ENCODE measurements at regions not wholly inside any gene's neighbourhood (a gene's known extent, or its start where the extent isn't known, plus 50 kb on each side); places are given as distances from the start of the nearest gene placed in this dataset.
"Not testable (repeated sequence)": the region's sequence is repeated elsewhere in the genome, so short reads cannot be mapped to it uniquely, and the experiment has no call there.

DNA sequence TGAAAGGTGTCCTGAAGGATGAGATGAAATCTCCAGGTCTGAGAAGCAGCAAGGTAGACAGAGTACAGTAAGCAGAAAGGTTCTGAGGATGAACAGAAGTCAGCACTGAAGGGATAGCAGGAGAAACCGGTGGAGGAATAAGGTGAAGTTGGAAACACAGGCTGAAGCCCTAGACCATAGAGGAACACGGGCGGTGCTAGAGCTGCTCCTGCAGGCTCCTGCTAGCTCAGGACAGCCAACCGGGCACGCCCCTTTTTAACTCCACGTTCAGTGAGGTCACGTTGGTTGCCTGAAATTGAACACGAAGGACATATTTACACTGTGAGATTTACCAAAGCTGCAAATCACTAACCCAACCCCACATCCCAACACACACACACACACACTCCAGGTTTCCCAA lies 1886.4 kb upstream of the AGA start:
- WGBS, 2 donors: 76 to 82% methylated on average over 8 of the region's 8 CpGs

DNA sequence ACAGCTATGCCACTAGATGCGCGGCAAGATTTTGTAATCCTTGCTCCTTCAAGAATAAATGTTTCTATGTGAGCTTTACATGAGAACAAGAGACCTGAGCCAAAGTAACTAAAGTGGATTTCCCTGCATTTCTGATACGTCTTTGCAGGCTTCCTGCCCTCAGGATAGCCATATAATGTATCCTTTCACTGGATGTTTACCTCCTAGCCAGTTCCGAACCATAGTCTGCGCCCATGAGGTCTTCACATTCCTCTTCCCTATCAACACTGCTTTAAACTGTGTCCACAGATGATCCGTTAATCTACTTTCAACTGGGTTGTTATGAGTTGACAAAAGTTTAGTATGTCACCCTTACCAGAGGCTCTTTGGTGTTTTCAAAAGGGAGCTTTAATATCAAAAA lies 1889.1 kb upstream of the AGA start:
- no peak overlapping the region for H3K4me3 ChIP-seq (ENCODE audit: low read depth, poor library complexity, severe bottlenecking)
- 70 to 75% methylated on average over 6 of the region's 6 CpGs for WGBS, 2 donors
- no peak for TF ChIP-seq POLR2A (IDR thresholded peaks at IDR 0.05)
- TF ChIP-seq, protein P1, sequence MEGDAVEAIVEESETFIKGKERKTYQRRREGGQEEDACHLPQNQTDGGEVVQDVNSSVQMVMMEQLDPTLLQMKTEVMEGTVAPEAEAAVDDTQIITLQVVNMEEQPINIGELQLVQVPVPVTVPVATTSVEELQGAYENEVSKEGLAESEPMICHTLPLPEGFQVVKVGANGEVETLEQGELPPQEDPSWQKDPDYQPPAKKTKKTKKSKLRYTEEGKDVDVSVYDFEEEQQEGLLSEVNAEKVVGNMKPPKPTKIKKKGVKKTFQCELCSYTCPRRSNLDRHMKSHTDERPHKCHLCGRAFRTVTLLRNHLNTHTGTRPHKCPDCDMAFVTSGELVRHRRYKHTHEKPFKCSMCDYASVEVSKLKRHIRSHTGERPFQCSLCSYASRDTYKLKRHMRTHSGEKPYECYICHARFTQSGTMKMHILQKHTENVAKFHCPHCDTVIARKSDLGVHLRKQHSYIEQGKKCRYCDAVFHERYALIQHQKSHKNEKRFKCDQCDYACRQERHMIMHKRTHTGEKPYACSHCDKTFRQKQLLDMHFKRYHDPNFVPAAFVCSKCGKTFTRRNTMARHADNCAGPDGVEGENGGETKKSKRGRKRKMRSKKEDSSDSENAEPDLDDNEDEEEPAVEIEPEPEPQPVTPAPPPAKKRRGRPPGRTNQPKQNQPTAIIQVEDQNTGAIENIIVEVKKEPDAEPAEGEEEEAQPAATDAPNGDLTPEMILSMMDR (IDR thresholded peaks at IDR 0.05): no peak
- intact Hi-C loops (cut with DNase I; ENCODE audit: low total_unique reads): no loop called here
- DNase-seq (ENCODE audit: low spot score in 2 of 2): no peak

More for the DNA sequence above, 1886.4 kb upstream of the AGA start:
- no peak overlapping the region for H3K4me3 ChIP-seq (ENCODE audit: low read depth, poor library complexity, severe bottlenecking)
- intact Hi-C loops (cut with DNase I; ENCODE audit: low total_unique reads): no loop called here
- DNase-seq (ENCODE audit: low spot score in 2 of 2): no peak
- TF ChIP-seq POLR2A (IDR thresholded peaks at IDR 0.05): no peak
- TF ChIP-seq, protein P1 (IDR thresholded peaks at IDR 0.05): no peak

DNA sequence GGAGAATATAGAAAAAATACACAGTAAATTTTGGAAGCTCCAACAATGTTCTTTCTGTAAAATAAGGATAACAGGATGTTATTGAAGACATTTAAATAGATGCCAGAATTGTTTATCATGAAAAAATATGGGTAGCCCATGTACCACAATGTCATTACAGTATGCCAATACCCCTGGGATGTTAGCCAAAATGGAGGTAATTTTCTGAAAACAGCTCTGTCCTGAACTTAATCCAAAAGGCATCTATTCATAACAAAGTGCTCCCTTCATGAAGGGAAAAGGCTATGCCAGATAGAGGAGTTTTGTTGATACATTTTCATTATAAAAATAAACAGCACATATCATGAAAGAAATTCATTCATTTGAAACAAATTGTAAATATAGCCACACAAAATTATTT lies 1902.6 kb upstream of the AGA start:
- no peak overlapping the region for H3K4me3 ChIP-seq (ENCODE audit: low read depth, poor library complexity, severe bottlenecking)
- no peak for DNase-seq (ENCODE audit: low spot score in 2 of 2)
- intact Hi-C loops (cut with DNase I; ENCODE audit: low total_unique reads): no loop called here
- TF ChIP-seq POLR2A (IDR thresholded peaks at IDR 0.05): no peak
- TF ChIP-seq, protein P1 (IDR thresholded peaks at IDR 0.05): no peak

DNA sequence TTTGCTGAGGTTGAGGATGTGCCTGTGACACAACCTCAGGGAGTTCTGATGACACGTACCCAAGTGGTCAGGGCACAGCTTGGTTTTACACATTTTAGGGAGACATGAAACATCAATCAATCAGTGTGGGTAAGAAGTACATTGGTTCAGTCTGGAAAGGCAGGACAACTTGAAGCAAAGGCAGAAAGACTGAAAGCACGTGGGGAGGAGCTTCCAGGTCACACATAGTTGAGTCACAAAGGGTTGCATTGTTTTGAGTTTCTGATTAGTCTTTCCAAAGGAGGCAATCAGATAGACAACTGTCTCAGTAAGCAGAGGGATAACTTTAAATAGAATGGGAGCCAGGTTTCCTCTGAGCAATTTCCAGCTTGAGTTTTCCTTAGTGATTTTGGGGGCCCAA lies 1910.0 kb upstream of the AGA start:
- no peak for DNase-seq (ENCODE audit: low spot score in 2 of 2)
- TF ChIP-seq POLR2A (IDR thresholded peaks at IDR 0.05): no peak
- TF ChIP-seq, protein P1 (IDR thresholded peaks at IDR 0.05): no peak
- intact Hi-C loops (cut with DNase I; ENCODE audit: low total_unique reads): no loop called here
- 66 to 68% methylated on average over 2 of the region's 2 CpGs for WGBS, 2 donors
- no peak overlapping the region for H3K4me3 ChIP-seq (ENCODE audit: low read depth, poor library complexity, severe bottlenecking)

DNA sequence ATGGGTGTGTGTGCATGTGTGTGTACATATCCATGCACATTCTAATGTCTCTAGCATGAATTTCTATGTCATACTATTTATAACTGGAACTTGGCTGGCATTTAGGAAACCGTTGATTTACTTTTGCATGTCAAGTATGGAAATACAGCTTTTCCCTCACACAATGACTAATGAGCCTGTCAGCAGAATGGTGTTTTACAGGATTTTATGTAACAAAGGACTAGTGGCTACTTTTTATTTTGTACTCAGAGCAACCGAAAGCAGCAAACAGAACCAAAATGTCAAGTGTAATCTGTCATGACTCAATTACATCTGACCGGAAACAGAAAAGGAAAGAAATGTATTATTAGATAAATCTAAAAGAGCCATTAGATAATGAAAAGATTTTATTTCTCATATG lies 1911.5 kb upstream of the AGA start:
- no peak for DNase-seq (ENCODE audit: low spot score in 2 of 2)
- intact Hi-C loops (cut with DNase I; ENCODE audit: low total_unique reads): no loop called here
- 30 to 52% methylated on average over 3 of the region's 3 CpGs for WGBS, 2 donors
- TF ChIP-seq POLR2A (IDR thresholded peaks at IDR 0.05): no peak
- TF ChIP-seq, protein P1 (IDR thresholded peaks at IDR 0.05): no peak
- no peak overlapping the region for H3K4me3 ChIP-seq (ENCODE audit: low read depth, poor library complexity, severe bottlenecking)

DNA sequence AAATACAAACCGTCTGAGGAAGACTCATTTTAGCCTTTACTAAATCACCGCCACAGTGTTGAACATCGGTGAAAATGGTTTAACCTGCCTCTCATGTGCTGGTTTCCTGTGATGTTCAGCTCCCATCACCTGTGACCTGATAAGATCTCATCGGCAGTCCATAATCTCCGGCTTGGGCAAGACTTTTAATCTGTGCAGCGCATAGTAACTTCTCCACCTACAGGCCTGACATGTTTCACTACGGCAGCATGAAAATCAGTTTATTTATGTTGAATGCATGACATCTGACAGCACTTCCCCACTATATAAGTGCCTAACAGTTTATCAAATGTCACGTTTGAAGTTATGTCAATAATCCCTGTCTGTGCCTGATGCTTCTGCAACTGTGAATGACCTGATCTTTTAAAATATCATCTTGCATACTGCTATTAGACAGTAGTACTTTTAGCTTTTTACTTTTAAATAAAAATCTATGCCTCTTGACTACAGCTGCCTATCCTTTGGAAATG lies 1919.8 kb upstream of the AGA start:
- no peak for DNase-seq (ENCODE audit: low spot score in 2 of 2)
- no peak for TF ChIP-seq POLR2A (IDR thresholded peaks at IDR 0.05)
- TF ChIP-seq, protein P1 (IDR thresholded peaks at IDR 0.05): no peak
- 56 to 70% methylated on average over 8 of the region's 8 CpGs for whole genome bisulfite sequencing, 2 donors
- intact Hi-C loops (cut with DNase I; ENCODE audit: low total_unique reads): no loop called here
- H3K4me3 ChIP-seq (ENCODE audit: low read depth, poor library complexity, severe bottlenecking): no peak overlapping the region

DNA sequence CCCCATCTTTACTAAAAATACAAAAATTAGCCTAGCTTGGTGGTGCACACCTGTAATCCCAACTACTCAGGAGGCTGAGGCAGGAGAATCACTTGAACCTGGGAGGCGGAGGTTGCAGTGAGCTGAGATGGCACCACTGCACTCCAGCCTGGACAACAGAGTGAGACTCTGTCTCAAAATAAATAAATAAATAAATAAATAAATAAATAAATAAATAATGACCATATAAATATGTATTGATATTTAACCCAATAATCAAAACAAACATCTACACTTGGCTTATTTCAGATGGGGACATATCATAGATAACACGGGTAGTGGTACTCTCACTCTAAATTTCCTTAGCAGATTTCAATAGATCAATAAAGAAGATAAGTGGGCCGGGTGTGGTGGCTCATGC lies 1923.7 kb upstream of the AGA start:
- intact Hi-C loops (cut with DNase I; ENCODE audit: low total_unique reads); DNase-seq (ENCODE audit: low spot score in 2 of 2); H3K4me3 ChIP-seq (ENCODE audit: low read depth, poor library complexity, severe bottlenecking): not testable (repeated sequence)
- 96 to 97% methylated on average over 3 of the region's 3 CpGs for WGBS, 2 donors
